H9 (cell line): ENCODE measurements at regions not wholly inside any gene's neighbourhood (a gene's known extent, or its start where the extent isn't known, plus 50 kb on each side); places are given as distances from the start of the nearest gene placed in this dataset.
A peak's percentile ranks its signal among the peaks of the same experiment; 100 is the strongest.

Experiments
- DNase-seq: peaks from one replicate; pipeline ENCODE4 v3.0.0-alpha.2; 2017
- H2AFZ ChIP-seq: one replicate; pipeline ENCODE4 v1.6.1; 2013; ENCODE audit warnings: mild to moderate bottlenecking, low read length, control low read depth, moderate library complexity
- H2AK5ac ChIP-seq: 2 replicates; pipeline ENCODE4 v1.6.1; 2013; ENCODE audit warnings: low read length, control low read depth, mixed read lengths; ENCODE audit not compliant: insufficient read length
- H2BK120ac ChIP-seq: one replicate; pipeline ENCODE4 v1.6.1; 2013; ENCODE audit warnings: low read depth, mild to moderate bottlenecking, low read length, control low read depth, inconsistent platforms; ENCODE audit not compliant: poor library complexity, severe bottlenecking
- H2BK12ac ChIP-seq: 2 replicates; pipeline ENCODE4 v1.6.1; 2013; ENCODE audit warnings: low read length, control low read depth, mixed read lengths, low read depth; ENCODE audit not compliant: insufficient read length
- H2BK15ac ChIP-seq: 2 replicates; pipeline ENCODE4 v1.6.1; 2013; ENCODE audit warnings: low read depth, low read length, control low read depth
- H2BK20ac ChIP-seq: one replicate; pipeline ENCODE4 v1.6.1; 2013; ENCODE audit warnings: low read depth, mild to moderate bottlenecking, low read length, control low read depth, inconsistent platforms; ENCODE audit not compliant: poor library complexity, severe bottlenecking
- H2BK5ac ChIP-seq: 2 replicates; pipeline ENCODE4 v1.6.1; 2013; ENCODE audit warnings: low read length, control low read depth, mixed read lengths; ENCODE audit not compliant: insufficient read length
- H3K14ac ChIP-seq: 2 replicates; pipeline ENCODE4 v1.6.1; 2013; ENCODE audit warnings: low read length, control low read depth; ENCODE audit not compliant: insufficient read depth
- H3K18ac ChIP-seq: 2 replicates; pipeline ENCODE4 v1.6.1; 2013; ENCODE audit warnings: low read depth, mild to moderate bottlenecking, mixed read lengths, low read length, control low read depth; ENCODE audit not compliant: insufficient read length
- H3K23ac ChIP-seq: 2 replicates; pipeline ENCODE4 v1.6.1; 2013; ENCODE audit warnings: low read length, control low read depth, mixed read lengths, low read depth; ENCODE audit not compliant: insufficient read length
- H3K23me2 ChIP-seq: 2 replicates; pipeline ENCODE4 v1.6.1; 2013; ENCODE audit warnings: low read depth, mild to moderate bottlenecking, mixed read lengths, low read length, control low read depth; ENCODE audit not compliant: insufficient read length, poor library complexity, severe bottlenecking
- H3K27ac ChIP-seq: 2 replicates; pipeline ENCODE4 v1.5.1; 2013; ENCODE audit warnings: low read length, control low read depth, mixed read lengths, low read depth; ENCODE audit not compliant: insufficient read length
- H3K27me3 ChIP-seq: 2 replicates; pipeline ENCODE4 v1.6.1; 2013; ENCODE audit warnings: low read length, control low read depth, inconsistent platforms; ENCODE audit not compliant: insufficient read depth
- H3K4ac ChIP-seq: 2 replicates; pipeline ENCODE4 v1.6.1; 2013; ENCODE audit warnings: low read depth, mild to moderate bottlenecking, control low read depth, inconsistent platforms, low read length, moderate library complexity
- H3K4me1 ChIP-seq: 2 replicates; pipeline ENCODE4 v1.6.1; 2013; ENCODE audit warnings: low read length, control low read depth, inconsistent platforms; ENCODE audit not compliant: insufficient read depth
- H3K4me2 ChIP-seq: 2 replicates; pipeline ENCODE4 v1.6.1; 2013; ENCODE audit warnings: low read length, control low read depth, mixed read lengths; ENCODE audit not compliant: insufficient read length, insufficient read depth
- H3K56ac ChIP-seq: 2 replicates; pipeline ENCODE4 v1.6.1; 2013; ENCODE audit warnings: low read depth, mild to moderate bottlenecking, mixed read lengths, low read length, control low read depth; ENCODE audit not compliant: insufficient read length
- H3K79me1 ChIP-seq: 2 replicates; pipeline ENCODE4 v1.6.1; 2013; ENCODE audit warnings: low read depth, mild to moderate bottlenecking, moderate library complexity, low read length, control low read depth, inconsistent platforms; ENCODE audit not compliant: insufficient read depth, poor library complexity, severe bottlenecking
- H3K79me2 ChIP-seq: 2 replicates; pipeline ENCODE4 v1.6.1; 2013; ENCODE audit warnings: low read length, control low read depth, inconsistent platforms; ENCODE audit not compliant: insufficient read depth
- H3K9ac ChIP-seq: 2 replicates; pipeline ENCODE4 v1.6.1; 2013; ENCODE audit warnings: low read length, control low read depth, mixed read lengths; ENCODE audit not compliant: insufficient read length; ENCODE audit errors: extremely low read depth
- H3K9me3 ChIP-seq: one replicate; pipeline ENCODE4 v1.6.1; 2013; ENCODE audit warnings: low read depth, low read length, inconsistent platforms; ENCODE audit not compliant: control insufficient read depth
- H3T11ph ChIP-seq: one replicate; pipeline ENCODE4 v1.6.1; 2013; ENCODE audit warnings: mild to moderate bottlenecking, low read length, control low read depth, inconsistent platforms
- H4K20me1 ChIP-seq: one replicate; pipeline ENCODE4 v1.6.1; 2013; ENCODE audit not compliant: control insufficient read depth, insufficient read length, insufficient read depth
- H4K5ac ChIP-seq: 2 replicates; pipeline ENCODE4 v1.6.1; 2013; ENCODE audit warnings: low read depth, mild to moderate bottlenecking, mixed read lengths, low read length, control low read depth; ENCODE audit not compliant: insufficient read length
- H4K8ac ChIP-seq: replicated peaks from 2 replicates; pipeline ENCODE4 v1.6.1; 2013; ENCODE audit warnings: low read length, control low read depth, mixed read lengths, low read depth; ENCODE audit not compliant: insufficient read length
- H4K91ac ChIP-seq: 2 replicates; pipeline ENCODE4 v1.6.1; 2013; ENCODE audit warnings: low read depth, mild to moderate bottlenecking, moderate library complexity, mixed read lengths, low read length, control low read depth; ENCODE audit not compliant: insufficient read length
- H3K27ac Mint-ChIP-seq, 3 experiments: 2 replicates in 2 of 3; 3 replicates in 1 of 3; pipeline ENCODE4 v1.8.0; 2020 to 2021; ENCODE audit warnings: mixed read lengths in 3 of 3, mild to moderate bottlenecking in 1 of 3, moderate library complexity in 1 of 3
- H3K27me3 Mint-ChIP-seq: 2 replicates; pipeline ENCODE4 v1.8.0; 2021; ENCODE audit warnings: low read depth, mild to moderate bottlenecking, moderate library complexity, mixed read lengths
- H3K36me3 Mint-ChIP-seq, 3 experiments: 2 replicates in 2 of 3; 3 replicates in 1 of 3; pipeline ENCODE4 v1.8.0; 2020 to 2021; ENCODE audit warnings: low read depth in 3 of 3, mixed read lengths in 3 of 3; ENCODE audit not compliant: insufficient read depth in 1 of 3
- H3K4me1 Mint-ChIP-seq, 2 experiments: 2 replicates each; pipeline ENCODE4 v1.8.0; 2020; ENCODE audit warnings: mixed read lengths in 2 of 2
- H3K4me3 Mint-ChIP-seq, 2 experiments: 2 replicates in 1 of 2; 3 replicates in 1 of 2; pipeline ENCODE4 v1.8.0; 2020 to 2021; ENCODE audit warnings: mild to moderate bottlenecking in 2 of 2, mixed read lengths in 2 of 2, moderate library complexity in 1 of 2
- H3K9me3 Mint-ChIP-seq, 2 experiments: 2 replicates in 1 of 2; 3 replicates in 1 of 2; pipeline ENCODE4 v1.8.0; 2020; ENCODE audit warnings: mild to moderate bottlenecking in 2 of 2, mixed read lengths in 2 of 2, moderate library complexity in 1 of 2
- WGBS: extraction: QIAGEN DNeasy Blood & Tissue Kit; methylation state at CpG from one replicate; pipeline ENCODE4 v1.1.7; 2013; ENCODE audit warnings: missing lambda C conversion rate, low lambda C conversion rate, mixed read lengths; ENCODE audit not compliant: insufficient read length; ENCODE audit errors: extremely low coverage; 5-methylcytosine and 5-hydroxymethylcytosine counted together
- TF ChIP-seq, protein P1 (sequence below): fragments of 200-600 bp; sonication (generic); conservative IDR thresholded peaks from 3 replicates; pipeline ENCODE4 v1.8.0; 2021; ENCODE audit warnings: antibody characterized with exemption, mild to moderate bottlenecking

DNA sequence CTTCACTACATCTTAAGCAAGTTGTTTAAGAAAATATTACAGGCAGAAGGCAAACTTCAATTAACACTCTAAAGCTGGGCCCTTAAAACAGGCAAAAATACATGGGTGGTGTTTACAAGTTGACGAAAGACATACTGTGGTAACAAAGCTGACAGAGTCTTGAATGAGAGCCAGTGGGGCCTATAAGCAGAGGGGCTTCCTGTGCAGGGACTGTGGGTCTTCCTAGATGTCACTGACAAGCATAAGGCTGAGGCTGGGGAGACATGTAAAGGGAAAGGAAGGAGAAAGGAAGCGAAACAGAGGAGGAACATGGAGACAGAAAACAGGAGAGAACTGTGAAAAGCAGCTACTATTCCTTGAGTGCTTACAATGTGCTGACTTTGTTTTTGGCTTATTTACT lies 308.0 kb upstream of the RPS23 start:
- peaks cover 43 to 72% (median 55%) of the 10 kb centered on the region in 3 experiments for H3K36me3 Mint-ChIP-seq
- H3K27ac ChIP-seq: no peak overlapping the region
- H2AFZ ChIP-seq: peak overlapping the region; percentile 8
- WGBS: no CpG with 5 or more reads among the region's 2 CpGs
- H3K9ac ChIP-seq: no peak overlapping the region
- H2BK15ac ChIP-seq: no peak overlapping the region
- H3K4ac ChIP-seq: no peak overlapping the region
- no peaks in the 10 kb centered on the region for H3K79me1 ChIP-seq
- H3K27me3 ChIP-seq: no peaks in the 10 kb centered on the region
- no peak overlapping the region for H4K5ac ChIP-seq
- H4K8ac ChIP-seq: no peak overlapping the region
- no peak overlapping the region for H3T11ph ChIP-seq
- H3K56ac ChIP-seq: no peak overlapping the region
- no peaks in the 10 kb centered on the region for H3K23me2 ChIP-seq
- peaks cover 17% of the 10 kb centered on the region for H3K9me3 ChIP-seq
- DNase-seq: no peak
- peaks cover 57 to 64% of the 10 kb centered on the region in 2 experiments for H3K9me3 Mint-ChIP-seq
- peaks cover 22 to 26% of the 10 kb centered on the region in 2 experiments for H3K4me1 Mint-ChIP-seq
- no peak overlapping the region for H4K91ac ChIP-seq
- H4K20me1 ChIP-seq: no peaks in the 10 kb centered on the region
- peak overlapping the region; percentile 13 for H2BK5ac ChIP-seq
- H3K27me3 Mint-ChIP-seq: no peaks in the 10 kb centered on the region; the same call in 1 of the 2 replicates
- H3K23ac ChIP-seq: no peak overlapping the region
- no peak overlapping the region for H3K4me3 Mint-ChIP-seq
- H3K4me2 ChIP-seq: no peak overlapping the region
- no peak overlapping the region for H2BK20ac ChIP-seq
- no peak overlapping the region for H2BK12ac ChIP-seq
- peak overlapping the region; percentile 75 for H3K18ac ChIP-seq
- H2BK120ac ChIP-seq: no peak overlapping the region
- H2AK5ac ChIP-seq: no peak overlapping the region
- H3K79me2 ChIP-seq: no peaks in the 10 kb centered on the region
- H3K14ac ChIP-seq: no peak overlapping the region
- H3K4me1 ChIP-seq: no peaks in the 10 kb centered on the region
- H3K27ac Mint-ChIP-seq: peak overlapping the region; percentile 28 to 96 (median 92); a peak in 4 of 7 replicates
- TF ChIP-seq, protein P1, sequence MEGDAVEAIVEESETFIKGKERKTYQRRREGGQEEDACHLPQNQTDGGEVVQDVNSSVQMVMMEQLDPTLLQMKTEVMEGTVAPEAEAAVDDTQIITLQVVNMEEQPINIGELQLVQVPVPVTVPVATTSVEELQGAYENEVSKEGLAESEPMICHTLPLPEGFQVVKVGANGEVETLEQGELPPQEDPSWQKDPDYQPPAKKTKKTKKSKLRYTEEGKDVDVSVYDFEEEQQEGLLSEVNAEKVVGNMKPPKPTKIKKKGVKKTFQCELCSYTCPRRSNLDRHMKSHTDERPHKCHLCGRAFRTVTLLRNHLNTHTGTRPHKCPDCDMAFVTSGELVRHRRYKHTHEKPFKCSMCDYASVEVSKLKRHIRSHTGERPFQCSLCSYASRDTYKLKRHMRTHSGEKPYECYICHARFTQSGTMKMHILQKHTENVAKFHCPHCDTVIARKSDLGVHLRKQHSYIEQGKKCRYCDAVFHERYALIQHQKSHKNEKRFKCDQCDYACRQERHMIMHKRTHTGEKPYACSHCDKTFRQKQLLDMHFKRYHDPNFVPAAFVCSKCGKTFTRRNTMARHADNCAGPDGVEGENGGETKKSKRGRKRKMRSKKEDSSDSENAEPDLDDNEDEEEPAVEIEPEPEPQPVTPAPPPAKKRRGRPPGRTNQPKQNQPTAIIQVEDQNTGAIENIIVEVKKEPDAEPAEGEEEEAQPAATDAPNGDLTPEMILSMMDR: no peak
